ENCODE measurements at regions not wholly inside any gene's neighbourhood (a gene's known extent, or its start where the extent isn't known, plus 50 kb on each side); places are given as distances from the start of the nearest gene placed in this dataset.
"Not testable (repeated sequence)": the region's sequence is repeated elsewhere in the genome, so short reads cannot be mapped to it uniquely, and the experiment has no call there.

- H3K36me3 ChIP-seq (ENCODE audit: control insufficient read depth in 2 of 2, insufficient read depth in 2 of 2, low read length in 2 of 2); H3K9ac ChIP-seq (ENCODE audit: low read length in 2 of 2); H3K4me1 ChIP-seq (ENCODE audit: control insufficient read depth, insufficient read depth, low read length); H3K27me3 ChIP-seq (ENCODE audit: control insufficient read depth in 1 of 2, insufficient read depth in 2 of 2, low read length in 2 of 2); H3K4me3 ChIP-seq (ENCODE audit: low read length in 2 of 2); H3K27ac ChIP-seq (ENCODE audit: low read length); H3K9me3 ChIP-seq (ENCODE audit: control insufficient read depth in 2 of 2, low read length in 2 of 2): not testable (repeated sequence)
Observed at GRCh38 chr10:47582051-47582450, 58.6 kb upstream of the AGAP9 start.

- not testable (repeated sequence) for H3K9ac ChIP-seq (ENCODE audit: low read length in 2 of 2); H3K4me3 ChIP-seq (ENCODE audit: low read length in 2 of 2); H3K27me3 ChIP-seq (ENCODE audit: control insufficient read depth in 1 of 2, insufficient read depth in 2 of 2, low read length in 2 of 2); H3K4me1 ChIP-seq (ENCODE audit: control insufficient read depth, insufficient read depth, low read length); H3K9me3 ChIP-seq (ENCODE audit: control insufficient read depth in 2 of 2, low read length in 2 of 2); H3K27ac ChIP-seq (ENCODE audit: low read length); H3K36me3 ChIP-seq (ENCODE audit: control insufficient read depth in 2 of 2, insufficient read depth in 2 of 2, low read length in 2 of 2)
Observed at GRCh38 chr10:47580063-47580462, 56.6 kb upstream of the AGAP9 start.

GRCh38 chr10:47578547-47578946 lies 55.1 kb upstream of the AGAP9 start:
- not testable (repeated sequence) for H3K9ac ChIP-seq (ENCODE audit: low read length in 2 of 2); H3K27ac ChIP-seq (ENCODE audit: low read length); H3K9me3 ChIP-seq (ENCODE audit: control insufficient read depth in 2 of 2, low read length in 2 of 2); H3K36me3 ChIP-seq (ENCODE audit: control insufficient read depth in 2 of 2, insufficient read depth in 2 of 2, low read length in 2 of 2); H3K4me3 ChIP-seq (ENCODE audit: low read length in 2 of 2); H3K27me3 ChIP-seq (ENCODE audit: control insufficient read depth in 1 of 2, insufficient read depth in 2 of 2, low read length in 2 of 2); H3K4me1 ChIP-seq (ENCODE audit: control insufficient read depth, insufficient read depth, low read length)

All from stomach smooth muscle (tissue), 2 donors.